SK-N-SH treated with all-trans-retinoic acid at 6 μM for 48 hours (cell line): ENCODE measurements at regions not wholly inside any gene's neighbourhood (a gene's known extent, or its start where the extent isn't known, plus 50 kb on each side); places are given as distances from the start of the nearest gene placed in this dataset.

Experiments
- ATAC-seq: fragments of 200-7000 bp; cut with Tn5 transposase; 3 replicates; pipeline ENCODE4 v1.9.1; 2020; ENCODE audit warnings: mild to moderate bottlenecking, moderate library complexity
- ARNTL ChIP-seq: fragments of 450-650 bp; formaldehyde crosslinking; IDR thresholded peaks from 2 replicates; pipeline ENCODE4 v1.5.0; 2020; ENCODE audit warnings: low read depth, mild to moderate bottlenecking, moderate library complexity, borderline replicate concordance
- BACH2 ChIP-seq: fragments of 250-450 bp; sonication (Bioruptor Pico); IDR thresholded peaks from 2 replicates; pipeline ENCODE4 v1.9.0; 2021; ENCODE audit warnings: mild to moderate bottlenecking, borderline replicate concordance
- CSDC2 ChIP-seq: fragments of 250-450 bp; sonication (Bioruptor Pico); IDR thresholded peaks from 2 replicates; pipeline ENCODE4 v1.5.0; 2020; ENCODE audit warnings: mild to moderate bottlenecking, moderate library complexity
- GLIS3 ChIP-seq: fragments of 250-450 bp; sonication (Bioruptor Pico); IDR thresholded peaks from 2 replicates; pipeline ENCODE4 v1.5.0; 2020; ENCODE audit warnings: mild to moderate bottlenecking, moderate library complexity
- ISL1 ChIP-seq: fragments of 250-450 bp; sonication (Bioruptor Pico); IDR thresholded peaks from 2 replicates; pipeline ENCODE4 v2.1.2; 2022; ENCODE audit warnings: mild to moderate bottlenecking, moderate library complexity
- OSR1 ChIP-seq: fragments of 250-450 bp; sonication (Bioruptor Pico); IDR thresholded peaks from 2 replicates; pipeline ENCODE4 v1.8.0; 2022; ENCODE audit warnings: moderate library complexity, mild to moderate bottlenecking, inconsistent platforms
- PPARA ChIP-seq: fragments of 250-450 bp; sonication (Bioruptor Pico); IDR thresholded peaks from 2 replicates; pipeline ENCODE4 v1.5.0; 2020; ENCODE audit warnings: mild to moderate bottlenecking, borderline replicate concordance
- RARB ChIP-seq: fragments of 250-450 bp; sonication (Bioruptor Pico); IDR thresholded peaks from 2 replicates; pipeline ENCODE4 v1.8.0; 2021; ENCODE audit warnings: mild to moderate bottlenecking, moderate library complexity
- TCF4 ChIP-seq: fragments of 250-450 bp; sonication (Bioruptor Pico); IDR thresholded peaks from 2 replicates; pipeline ENCODE4 v1.8.0; 2021; ENCODE audit warnings: mild to moderate bottlenecking, moderate library complexity, borderline replicate concordance
- TOX ChIP-seq: fragments of 250-450 bp; sonication (Bioruptor Pico); IDR thresholded peaks from 2 replicates; pipeline ENCODE4 v1.8.0; 2021; ENCODE audit warnings: mild to moderate bottlenecking, moderate library complexity, borderline replicate concordance
- ZFP3 ChIP-seq: fragments of 250-450 bp; sonication (Bioruptor Pico); IDR thresholded peaks from 2 replicates; pipeline ENCODE4 v1.5.0; 2020; ENCODE audit warnings: mild to moderate bottlenecking, moderate library complexity
- ZFP30 ChIP-seq: fragments of 450-650 bp; formaldehyde crosslinking; IDR thresholded peaks from 2 replicates; pipeline ENCODE4 v1.5.0; 2022; ENCODE audit warnings: mild to moderate bottlenecking, moderate library complexity
- ZNF565 ChIP-seq: fragments of 450-650 bp; formaldehyde crosslinking; conservative IDR thresholded peaks from 2 replicates; pipeline ENCODE4 v1.5.0; 2020; ENCODE audit warnings: low read depth, mild to moderate bottlenecking, moderate library complexity
- ZNF70 ChIP-seq: fragments of 450-650 bp; formaldehyde crosslinking; IDR thresholded peaks from 2 replicates; pipeline ENCODE4 v1.5.0; 2020; ENCODE audit warnings: mild to moderate bottlenecking, moderate library complexity
- TF ChIP-seq, protein P1 (sequence below): fragments of 250-450 bp; sonication (Bioruptor Pico); IDR thresholded peaks from 2 replicates; pipeline ENCODE4 v1.5.0; 2020; ENCODE audit warnings: mild to moderate bottlenecking, moderate library complexity
- TF ChIP-seq, protein P2 (sequence below): fragments of 250-450 bp; sonication (Bioruptor Pico); IDR thresholded peaks from 2 replicates; pipeline ENCODE4 v1.8.0; 2021; ENCODE audit warnings: low read depth, mild to moderate bottlenecking, moderate library complexity, borderline replicate concordance
- TF ChIP-seq, protein P3 (sequence below): fragments of 250-450 bp; sonication (Bioruptor Pico); IDR thresholded peaks from 2 replicates; pipeline ENCODE4 v1.5.1; 2020; ENCODE audit warnings: low read depth, mild to moderate bottlenecking, moderate library complexity
- TF ChIP-seq, protein P4 (sequence below): fragments of 250-450 bp; sonication (Bioruptor Pico); IDR thresholded peaks from 2 replicates; pipeline ENCODE4 v1.5.1; 2021; ENCODE audit warnings: mild to moderate bottlenecking, moderate library complexity
- TF ChIP-seq, protein P5 (sequence below): fragments of 250-450 bp; sonication (Bioruptor Pico); IDR thresholded peaks from 2 replicates; pipeline ENCODE4 v1.8.0; 2020; ENCODE audit warnings: mild to moderate bottlenecking, moderate library complexity, borderline replicate concordance

DNA sequence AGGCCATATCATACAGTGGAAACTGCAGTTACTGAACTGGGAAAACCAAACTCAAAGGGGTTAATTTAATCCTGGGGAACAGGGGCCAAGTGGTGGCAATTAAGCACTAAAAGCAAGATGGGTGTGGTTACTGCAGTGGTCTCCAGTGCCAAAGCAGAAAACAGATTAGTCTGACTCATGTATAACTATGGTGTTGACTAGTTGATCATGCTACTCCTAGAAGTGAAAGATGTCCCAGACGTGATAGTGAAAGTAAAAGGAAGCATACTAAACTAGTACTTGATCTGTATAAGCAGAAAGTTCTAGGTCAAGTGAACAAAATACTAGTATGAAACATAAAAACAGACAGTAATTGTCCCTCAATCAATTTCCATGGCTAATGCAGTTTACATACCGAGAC lies 360.0 kb upstream of the SLITRK5 start (continued):
- TF ChIP-seq, protein P1, sequence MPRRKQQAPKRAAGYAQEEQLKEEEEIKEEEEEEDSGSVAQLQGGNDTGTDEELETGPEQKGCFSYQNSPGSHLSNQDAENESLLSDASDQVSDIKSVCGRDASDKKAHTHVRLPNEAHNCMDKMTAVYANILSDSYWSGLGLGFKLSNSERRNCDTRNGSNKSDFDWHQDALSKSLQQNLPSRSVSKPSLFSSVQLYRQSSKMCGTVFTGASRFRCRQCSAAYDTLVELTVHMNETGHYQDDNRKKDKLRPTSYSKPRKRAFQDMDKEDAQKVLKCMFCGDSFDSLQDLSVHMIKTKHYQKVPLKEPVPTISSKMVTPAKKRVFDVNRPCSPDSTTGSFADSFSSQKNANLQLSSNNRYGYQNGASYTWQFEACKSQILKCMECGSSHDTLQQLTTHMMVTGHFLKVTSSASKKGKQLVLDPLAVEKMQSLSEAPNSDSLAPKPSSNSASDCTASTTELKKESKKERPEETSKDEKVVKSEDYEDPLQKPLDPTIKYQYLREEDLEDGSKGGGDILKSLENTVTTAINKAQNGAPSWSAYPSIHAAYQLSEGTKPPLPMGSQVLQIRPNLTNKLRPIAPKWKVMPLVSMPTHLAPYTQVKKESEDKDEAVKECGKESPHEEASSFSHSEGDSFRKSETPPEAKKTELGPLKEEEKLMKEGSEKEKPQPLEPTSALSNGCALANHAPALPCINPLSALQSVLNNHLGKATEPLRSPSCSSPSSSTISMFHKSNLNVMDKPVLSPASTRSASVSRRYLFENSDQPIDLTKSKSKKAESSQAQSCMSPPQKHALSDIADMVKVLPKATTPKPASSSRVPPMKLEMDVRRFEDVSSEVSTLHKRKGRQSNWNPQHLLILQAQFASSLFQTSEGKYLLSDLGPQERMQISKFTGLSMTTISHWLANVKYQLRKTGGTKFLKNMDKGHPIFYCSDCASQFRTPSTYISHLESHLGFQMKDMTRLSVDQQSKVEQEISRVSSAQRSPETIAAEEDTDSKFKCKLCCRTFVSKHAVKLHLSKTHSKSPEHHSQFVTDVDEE, result no peak
- TF ChIP-seq ZFP3, result no peak

DNA sequence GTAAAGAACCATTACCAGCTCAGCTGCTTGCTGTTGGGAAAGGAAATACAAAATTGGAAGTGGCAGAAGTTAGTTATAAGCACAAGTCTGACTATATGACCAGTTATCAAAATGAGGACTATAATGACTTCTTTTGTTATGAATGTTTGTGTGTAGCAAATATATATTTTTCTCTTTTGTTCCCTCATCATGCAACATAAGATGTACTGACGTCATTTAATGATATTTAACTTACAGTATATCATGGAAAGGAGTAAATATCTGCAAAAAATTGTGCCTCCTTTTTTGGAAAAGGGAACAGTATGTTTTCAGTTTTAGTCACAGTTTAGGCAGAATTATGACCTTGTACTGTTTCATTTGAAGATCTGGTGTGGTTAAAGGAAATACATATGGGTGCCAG lies 356.3 kb upstream of the SLITRK5 start:
- no peak for ATAC-seq
- TF ChIP-seq, protein P2, sequence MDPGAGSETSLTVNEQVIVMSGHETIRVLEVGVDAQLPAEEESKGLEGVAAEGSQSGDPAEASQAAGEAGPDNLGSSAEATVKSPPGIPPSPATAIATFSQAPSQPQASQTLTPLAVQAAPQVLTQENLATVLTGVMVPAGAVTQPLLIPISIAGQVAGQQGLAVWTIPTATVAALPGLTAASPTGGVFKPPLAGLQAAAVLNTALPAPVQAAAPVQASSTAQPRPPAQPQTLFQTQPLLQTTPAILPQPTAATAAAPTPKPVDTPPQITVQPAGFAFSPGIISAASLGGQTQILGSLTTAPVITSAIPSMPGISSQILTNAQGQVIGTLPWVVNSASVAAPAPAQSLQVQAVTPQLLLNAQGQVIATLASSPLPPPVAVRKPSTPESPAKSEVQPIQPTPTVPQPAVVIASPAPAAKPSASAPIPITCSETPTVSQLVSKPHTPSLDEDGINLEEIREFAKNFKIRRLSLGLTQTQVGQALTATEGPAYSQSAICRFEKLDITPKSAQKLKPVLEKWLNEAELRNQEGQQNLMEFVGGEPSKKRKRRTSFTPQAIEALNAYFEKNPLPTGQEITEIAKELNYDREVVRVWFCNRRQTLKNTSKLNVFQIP (CRISPR knock-in tag), result no peak
- TF ChIP-seq GLIS3 (CRISPR knock-in tag), result no peak

DNA sequence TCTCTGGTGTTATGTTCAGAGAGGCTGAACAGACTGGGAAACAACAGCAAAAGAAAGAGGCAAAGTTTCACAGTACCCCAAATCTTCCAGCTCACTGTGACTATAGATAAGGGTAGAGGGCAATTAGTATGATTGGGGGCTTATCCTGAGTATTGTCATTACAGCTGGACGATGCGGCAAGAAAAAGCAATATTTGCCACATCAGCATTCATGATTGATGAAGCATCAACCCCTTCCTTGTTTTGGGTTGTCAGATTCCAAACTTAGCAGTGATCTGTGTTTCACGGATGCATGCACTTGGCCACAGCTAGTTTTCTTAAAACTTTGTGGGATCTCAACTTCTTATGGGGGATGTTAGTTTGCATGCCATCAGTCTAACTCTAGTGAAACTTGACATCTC lies 348.8 kb upstream of the SLITRK5 start:
- ATAC-seq, result no peak
- no peak for TF ChIP-seq ZNF70 (CRISPR knock-in tag)
- no peak for TF ChIP-seq BACH2 (CRISPR knock-in tag)
- TF ChIP-seq TOX (CRISPR knock-in tag), result no peak
- TF ChIP-seq, protein P3, sequence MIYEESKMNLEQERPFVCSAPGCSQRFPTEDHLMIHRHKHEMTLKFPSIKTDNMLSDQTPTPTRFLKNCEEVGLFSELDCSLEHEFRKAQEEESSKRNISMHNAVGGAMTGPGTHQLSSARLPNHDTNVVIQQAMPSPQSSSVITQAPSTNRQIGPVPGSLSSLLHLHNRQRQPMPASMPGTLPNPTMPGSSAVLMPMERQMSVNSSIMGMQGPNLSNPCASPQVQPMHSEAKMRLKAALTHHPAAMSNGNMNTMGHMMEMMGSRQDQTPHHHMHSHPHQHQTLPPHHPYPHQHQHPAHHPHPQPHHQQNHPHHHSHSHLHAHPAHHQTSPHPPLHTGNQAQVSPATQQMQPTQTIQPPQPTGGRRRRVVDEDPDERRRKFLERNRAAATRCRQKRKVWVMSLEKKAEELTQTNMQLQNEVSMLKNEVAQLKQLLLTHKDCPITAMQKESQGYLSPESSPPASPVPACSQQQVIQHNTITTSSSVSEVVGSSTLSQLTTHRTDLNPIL (CRISPR knock-in tag), result no peak

DNA sequence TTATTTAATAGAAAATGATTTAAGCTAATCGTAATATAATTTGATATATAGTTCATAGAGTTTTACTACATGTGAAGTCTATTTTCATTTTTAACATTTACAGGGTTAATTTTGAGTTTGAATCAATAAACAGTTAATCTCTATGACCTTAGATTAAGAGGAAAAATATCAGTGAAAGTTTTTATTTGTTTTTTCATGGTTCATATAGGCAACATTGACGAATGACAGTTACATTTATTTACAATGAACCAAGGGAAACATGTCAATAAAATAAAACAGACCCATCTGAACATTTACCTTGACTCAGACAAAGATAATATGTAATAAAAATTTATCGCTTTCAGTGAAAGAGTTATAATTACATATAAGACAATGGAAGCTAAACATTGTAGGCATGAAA lies 346.6 kb upstream of the SLITRK5 start:
- ATAC-seq, result no peak
- TF ChIP-seq TCF4 (no peak), CSDC2 (CRISPR knock-in tag) (no peak)
- TF ChIP-seq, protein P4, sequence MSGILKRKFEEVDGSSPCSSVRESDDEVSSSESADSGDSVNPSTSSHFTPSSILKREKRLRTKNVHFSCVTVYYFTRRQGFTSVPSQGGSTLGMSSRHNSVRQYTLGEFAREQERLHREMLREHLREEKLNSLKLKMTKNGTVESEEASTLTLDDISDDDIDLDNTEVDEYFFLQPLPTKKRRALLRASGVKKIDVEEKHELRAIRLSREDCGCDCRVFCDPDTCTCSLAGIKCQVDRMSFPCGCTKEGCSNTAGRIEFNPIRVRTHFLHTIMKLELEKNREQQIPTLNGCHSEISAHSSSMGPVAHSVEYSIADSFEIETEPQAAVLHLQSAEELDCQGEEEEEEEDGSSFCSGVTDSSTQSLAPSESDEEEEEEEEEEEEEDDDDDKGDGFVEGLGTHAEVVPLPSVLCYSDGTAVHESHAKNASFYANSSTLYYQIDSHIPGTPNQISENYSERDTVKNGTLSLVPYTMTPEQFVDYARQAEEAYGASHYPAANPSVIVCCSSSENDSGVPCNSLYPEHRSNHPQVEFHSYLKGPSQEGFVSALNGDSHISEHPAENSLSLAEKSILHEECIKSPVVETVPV (CRISPR knock-in tag), result no peak

DNA sequence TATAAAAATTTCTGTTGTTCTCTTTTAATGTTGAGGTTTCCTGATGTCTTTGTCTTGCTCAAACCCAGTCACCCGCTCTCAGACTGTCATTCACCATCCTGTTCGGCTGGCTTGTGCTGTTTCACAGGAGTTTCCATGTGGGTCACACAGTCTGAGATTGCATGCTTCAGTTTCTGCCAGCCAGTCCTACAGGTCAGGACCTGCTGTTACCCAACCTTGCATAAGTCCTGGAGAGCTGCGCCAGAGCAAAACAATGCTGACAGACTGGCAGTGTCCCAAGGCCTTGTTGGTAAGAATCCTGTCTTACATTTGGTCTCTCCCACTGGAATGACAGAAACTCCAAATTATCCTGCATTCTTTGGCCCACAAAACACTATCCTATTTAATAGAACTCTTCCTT lies 340.0 kb upstream of the SLITRK5 start:
- no peak for ATAC-seq
- TF ChIP-seq OSR1 (CRISPR knock-in tag) (no peak), RARB (no peak), GLIS3 (CRISPR knock-in tag) (no peak), ARNTL (CRISPR knock-in tag) (no peak), ZNF565 (CRISPR knock-in tag) (no peak), ZFP3 (no peak), ZNF70 (CRISPR knock-in tag) (no peak), TCF4 (no peak), ZFP30 (no peak), PPARA (CRISPR knock-in tag) (no peak), TOX (CRISPR knock-in tag) (no peak), CSDC2 (CRISPR knock-in tag) (no peak), ISL1 (CRISPR knock-in tag) (no peak)
- TF ChIP-seq, protein P4 (CRISPR knock-in tag), result no peak
- TF ChIP-seq, protein P3 (CRISPR knock-in tag), result no peak
- TF ChIP-seq, protein P5, sequence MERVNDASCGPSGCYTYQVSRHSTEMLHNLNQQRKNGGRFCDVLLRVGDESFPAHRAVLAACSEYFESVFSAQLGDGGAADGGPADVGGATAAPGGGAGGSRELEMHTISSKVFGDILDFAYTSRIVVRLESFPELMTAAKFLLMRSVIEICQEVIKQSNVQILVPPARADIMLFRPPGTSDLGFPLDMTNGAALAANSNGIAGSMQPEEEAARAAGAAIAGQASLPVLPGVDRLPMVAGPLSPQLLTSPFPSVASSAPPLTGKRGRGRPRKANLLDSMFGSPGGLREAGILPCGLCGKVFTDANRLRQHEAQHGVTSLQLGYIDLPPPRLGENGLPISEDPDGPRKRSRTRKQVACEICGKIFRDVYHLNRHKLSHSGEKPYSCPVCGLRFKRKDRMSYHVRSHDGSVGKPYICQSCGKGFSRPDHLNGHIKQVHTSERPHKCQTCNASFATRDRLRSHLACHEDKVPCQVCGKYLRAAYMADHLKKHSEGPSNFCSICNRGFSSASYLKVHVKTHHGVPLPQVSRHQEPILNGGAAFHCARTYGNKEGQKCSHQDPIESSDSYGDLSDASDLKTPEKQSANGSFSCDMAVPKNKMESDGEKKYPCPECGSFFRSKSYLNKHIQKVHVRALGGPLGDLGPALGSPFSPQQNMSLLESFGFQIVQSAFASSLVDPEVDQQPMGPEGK (CRISPR knock-in tag), result no peak
- TF ChIP-seq, protein P1, result no peak
